H9 (cell line): ENCODE measurements at regions not wholly inside any gene's neighbourhood (a gene's known extent, or its start where the extent isn't known, plus 50 kb on each side); places are given as distances from the start of the nearest gene placed in this dataset.
A peak's percentile ranks its signal among the peaks of the same experiment; 100 is the strongest.
"Not testable (repeated sequence)": the region's sequence is repeated elsewhere in the genome, so short reads cannot be mapped to it uniquely, and the experiment has no call there.

ENCODE experiments used
- DNase-seq: peaks from one replicate; pipeline ENCODE4 v3.0.0-alpha.2; 2017
- H2AFZ ChIP-seq: one replicate; pipeline ENCODE4 v1.6.1; 2013; ENCODE audit warnings: mild to moderate bottlenecking, low read length, control low read depth, moderate library complexity
- H2AK5ac ChIP-seq: 2 replicates; pipeline ENCODE4 v1.6.1; 2013; ENCODE audit warnings: low read length, control low read depth, mixed read lengths; ENCODE audit not compliant: insufficient read length
- H2BK120ac ChIP-seq: one replicate; pipeline ENCODE4 v1.6.1; 2013; ENCODE audit warnings: low read depth, mild to moderate bottlenecking, low read length, control low read depth, inconsistent platforms; ENCODE audit not compliant: poor library complexity, severe bottlenecking
- H2BK12ac ChIP-seq: 2 replicates; pipeline ENCODE4 v1.6.1; 2013; ENCODE audit warnings: low read length, control low read depth, mixed read lengths, low read depth; ENCODE audit not compliant: insufficient read length
- H2BK15ac ChIP-seq: 2 replicates; pipeline ENCODE4 v1.6.1; 2013; ENCODE audit warnings: low read depth, low read length, control low read depth
- H2BK20ac ChIP-seq: one replicate; pipeline ENCODE4 v1.6.1; 2013; ENCODE audit warnings: low read depth, mild to moderate bottlenecking, low read length, control low read depth, inconsistent platforms; ENCODE audit not compliant: poor library complexity, severe bottlenecking
- H2BK5ac ChIP-seq: 2 replicates; pipeline ENCODE4 v1.6.1; 2013; ENCODE audit warnings: low read length, control low read depth, mixed read lengths; ENCODE audit not compliant: insufficient read length
- H3K14ac ChIP-seq: 2 replicates; pipeline ENCODE4 v1.6.1; 2013; ENCODE audit warnings: low read length, control low read depth; ENCODE audit not compliant: insufficient read depth
- H3K18ac ChIP-seq: 2 replicates; pipeline ENCODE4 v1.6.1; 2013; ENCODE audit warnings: low read depth, mild to moderate bottlenecking, mixed read lengths, low read length, control low read depth; ENCODE audit not compliant: insufficient read length
- H3K23ac ChIP-seq: 2 replicates; pipeline ENCODE4 v1.6.1; 2013; ENCODE audit warnings: low read length, control low read depth, mixed read lengths, low read depth; ENCODE audit not compliant: insufficient read length
- H3K23me2 ChIP-seq: 2 replicates; pipeline ENCODE4 v1.6.1; 2013; ENCODE audit warnings: low read depth, mild to moderate bottlenecking, mixed read lengths, low read length, control low read depth; ENCODE audit not compliant: insufficient read length, poor library complexity, severe bottlenecking
- H3K27ac ChIP-seq: 2 replicates; pipeline ENCODE4 v1.5.1; 2013; ENCODE audit warnings: low read length, control low read depth, mixed read lengths, low read depth; ENCODE audit not compliant: insufficient read length
- H3K27me3 ChIP-seq: 2 replicates; pipeline ENCODE4 v1.6.1; 2013; ENCODE audit warnings: low read length, control low read depth, inconsistent platforms; ENCODE audit not compliant: insufficient read depth
- H3K4ac ChIP-seq: 2 replicates; pipeline ENCODE4 v1.6.1; 2013; ENCODE audit warnings: low read depth, mild to moderate bottlenecking, control low read depth, inconsistent platforms, low read length, moderate library complexity
- H3K4me1 ChIP-seq: 2 replicates; pipeline ENCODE4 v1.6.1; 2013; ENCODE audit warnings: low read length, control low read depth, inconsistent platforms; ENCODE audit not compliant: insufficient read depth
- H3K4me2 ChIP-seq: 2 replicates; pipeline ENCODE4 v1.6.1; 2013; ENCODE audit warnings: low read length, control low read depth, mixed read lengths; ENCODE audit not compliant: insufficient read length, insufficient read depth
- H3K56ac ChIP-seq: 2 replicates; pipeline ENCODE4 v1.6.1; 2013; ENCODE audit warnings: low read depth, mild to moderate bottlenecking, mixed read lengths, low read length, control low read depth; ENCODE audit not compliant: insufficient read length
- H3K79me1 ChIP-seq: 2 replicates; pipeline ENCODE4 v1.6.1; 2013; ENCODE audit warnings: low read depth, mild to moderate bottlenecking, moderate library complexity, low read length, control low read depth, inconsistent platforms; ENCODE audit not compliant: insufficient read depth, poor library complexity, severe bottlenecking
- H3K79me2 ChIP-seq: 2 replicates; pipeline ENCODE4 v1.6.1; 2013; ENCODE audit warnings: low read length, control low read depth, inconsistent platforms; ENCODE audit not compliant: insufficient read depth
- H3K9ac ChIP-seq: 2 replicates; pipeline ENCODE4 v1.6.1; 2013; ENCODE audit warnings: low read length, control low read depth, mixed read lengths; ENCODE audit not compliant: insufficient read length; ENCODE audit errors: extremely low read depth
- H3K9me3 ChIP-seq: one replicate; pipeline ENCODE4 v1.6.1; 2013; ENCODE audit warnings: low read depth, low read length, inconsistent platforms; ENCODE audit not compliant: control insufficient read depth
- H3T11ph ChIP-seq: one replicate; pipeline ENCODE4 v1.6.1; 2013; ENCODE audit warnings: mild to moderate bottlenecking, low read length, control low read depth, inconsistent platforms
- H4K20me1 ChIP-seq: one replicate; pipeline ENCODE4 v1.6.1; 2013; ENCODE audit not compliant: control insufficient read depth, insufficient read length, insufficient read depth
- H4K5ac ChIP-seq: 2 replicates; pipeline ENCODE4 v1.6.1; 2013; ENCODE audit warnings: low read depth, mild to moderate bottlenecking, mixed read lengths, low read length, control low read depth; ENCODE audit not compliant: insufficient read length
- H4K8ac ChIP-seq: replicated peaks from 2 replicates; pipeline ENCODE4 v1.6.1; 2013; ENCODE audit warnings: low read length, control low read depth, mixed read lengths, low read depth; ENCODE audit not compliant: insufficient read length
- H4K91ac ChIP-seq: 2 replicates; pipeline ENCODE4 v1.6.1; 2013; ENCODE audit warnings: low read depth, mild to moderate bottlenecking, moderate library complexity, mixed read lengths, low read length, control low read depth; ENCODE audit not compliant: insufficient read length
- H3K27ac Mint-ChIP-seq, 3 experiments: 2 replicates in 2 of 3; 3 replicates in 1 of 3; pipeline ENCODE4 v1.8.0; 2020 to 2021; ENCODE audit warnings: mixed read lengths in 3 of 3, mild to moderate bottlenecking in 1 of 3, moderate library complexity in 1 of 3
- H3K27me3 Mint-ChIP-seq: 2 replicates; pipeline ENCODE4 v1.8.0; 2021; ENCODE audit warnings: low read depth, mild to moderate bottlenecking, moderate library complexity, mixed read lengths
- H3K36me3 Mint-ChIP-seq, 3 experiments: 2 replicates in 2 of 3; 3 replicates in 1 of 3; pipeline ENCODE4 v1.8.0; 2020 to 2021; ENCODE audit warnings: low read depth in 3 of 3, mixed read lengths in 3 of 3; ENCODE audit not compliant: insufficient read depth in 1 of 3
- H3K4me1 Mint-ChIP-seq, 2 experiments: 2 replicates each; pipeline ENCODE4 v1.8.0; 2020; ENCODE audit warnings: mixed read lengths in 2 of 2
- H3K4me3 Mint-ChIP-seq, 2 experiments: 2 replicates in 1 of 2; 3 replicates in 1 of 2; pipeline ENCODE4 v1.8.0; 2020 to 2021; ENCODE audit warnings: mild to moderate bottlenecking in 2 of 2, mixed read lengths in 2 of 2, moderate library complexity in 1 of 2
- H3K9me3 Mint-ChIP-seq, 2 experiments: 2 replicates in 1 of 2; 3 replicates in 1 of 2; pipeline ENCODE4 v1.8.0; 2020; ENCODE audit warnings: mild to moderate bottlenecking in 2 of 2, mixed read lengths in 2 of 2, moderate library complexity in 1 of 2
- WGBS: extraction: QIAGEN DNeasy Blood & Tissue Kit; methylation state at CpG from one replicate; pipeline ENCODE4 v1.1.7; 2013; ENCODE audit warnings: missing lambda C conversion rate, low lambda C conversion rate, mixed read lengths; ENCODE audit not compliant: insufficient read length; ENCODE audit errors: extremely low coverage; 5-methylcytosine and 5-hydroxymethylcytosine counted together
- TF ChIP-seq, protein P1 (sequence below): fragments of 200-600 bp; sonication (generic); conservative IDR thresholded peaks from 3 replicates; pipeline ENCODE4 v1.8.0; 2021; ENCODE audit warnings: antibody characterized with exemption, mild to moderate bottlenecking

DNA sequence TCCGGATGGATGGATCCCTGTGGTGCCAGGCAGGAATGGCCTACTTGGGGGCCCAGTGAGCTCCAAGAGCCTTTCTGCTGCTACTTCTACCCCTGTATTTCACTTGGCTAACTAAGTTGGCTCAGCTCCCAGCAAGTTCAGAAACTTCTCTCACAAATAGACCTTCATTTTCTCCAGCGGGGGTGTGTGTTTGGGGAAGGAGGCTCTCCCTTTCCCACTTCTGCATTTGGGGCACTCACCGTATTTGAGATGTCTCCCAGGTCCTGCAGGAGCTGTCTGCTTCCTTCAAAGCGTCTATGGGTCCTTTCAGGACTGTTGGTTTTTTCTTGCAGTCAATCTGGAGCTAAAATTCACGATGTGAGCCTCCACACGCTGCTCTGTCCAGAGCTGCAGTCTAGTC lies 197.7 kb downstream of the SPANXN3 start:
- TF ChIP-seq, protein P1, sequence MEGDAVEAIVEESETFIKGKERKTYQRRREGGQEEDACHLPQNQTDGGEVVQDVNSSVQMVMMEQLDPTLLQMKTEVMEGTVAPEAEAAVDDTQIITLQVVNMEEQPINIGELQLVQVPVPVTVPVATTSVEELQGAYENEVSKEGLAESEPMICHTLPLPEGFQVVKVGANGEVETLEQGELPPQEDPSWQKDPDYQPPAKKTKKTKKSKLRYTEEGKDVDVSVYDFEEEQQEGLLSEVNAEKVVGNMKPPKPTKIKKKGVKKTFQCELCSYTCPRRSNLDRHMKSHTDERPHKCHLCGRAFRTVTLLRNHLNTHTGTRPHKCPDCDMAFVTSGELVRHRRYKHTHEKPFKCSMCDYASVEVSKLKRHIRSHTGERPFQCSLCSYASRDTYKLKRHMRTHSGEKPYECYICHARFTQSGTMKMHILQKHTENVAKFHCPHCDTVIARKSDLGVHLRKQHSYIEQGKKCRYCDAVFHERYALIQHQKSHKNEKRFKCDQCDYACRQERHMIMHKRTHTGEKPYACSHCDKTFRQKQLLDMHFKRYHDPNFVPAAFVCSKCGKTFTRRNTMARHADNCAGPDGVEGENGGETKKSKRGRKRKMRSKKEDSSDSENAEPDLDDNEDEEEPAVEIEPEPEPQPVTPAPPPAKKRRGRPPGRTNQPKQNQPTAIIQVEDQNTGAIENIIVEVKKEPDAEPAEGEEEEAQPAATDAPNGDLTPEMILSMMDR = no peak

DNA sequence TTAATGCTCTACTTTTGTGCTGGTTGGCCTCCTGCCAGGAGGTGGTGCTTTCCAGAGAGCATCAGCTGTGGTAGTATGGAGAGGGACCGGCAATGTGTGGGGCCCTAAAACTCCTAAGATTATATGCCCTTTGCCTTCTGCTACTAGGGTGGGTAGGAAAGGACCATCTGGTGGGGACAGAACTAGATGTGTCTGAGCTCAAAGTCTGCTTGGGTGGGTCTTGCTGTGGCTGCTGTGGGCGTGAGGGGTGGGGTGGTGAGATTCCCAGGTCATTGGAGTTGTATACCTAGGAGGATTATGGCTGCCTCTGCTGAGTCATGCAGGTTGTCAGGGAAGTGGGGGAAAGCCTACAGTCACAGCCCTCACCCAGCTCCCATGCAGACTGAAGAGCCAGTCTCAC lies 198.4 kb downstream of the SPANXN3 start:
- not testable (repeated sequence) for H3K79me1 ChIP-seq, H3K27ac ChIP-seq, H3T11ph ChIP-seq, H2BK5ac ChIP-seq, H3K9me3 ChIP-seq, H4K91ac ChIP-seq, H3K14ac ChIP-seq, H2AFZ ChIP-seq, H4K20me1 ChIP-seq, DNase-seq, H3K4me3 Mint-ChIP-seq, H3K27me3 ChIP-seq, H2BK12ac ChIP-seq, H3K4me1 Mint-ChIP-seq, H2AK5ac ChIP-seq, H3K4me1 ChIP-seq, H3K79me2 ChIP-seq, H4K5ac ChIP-seq, H3K4ac ChIP-seq, H3K4me2 ChIP-seq, H3K18ac ChIP-seq, H4K8ac ChIP-seq, H2BK120ac ChIP-seq, H3K23me2 ChIP-seq, H3K23ac ChIP-seq, H2BK20ac ChIP-seq, H3K56ac ChIP-seq, H3K27me3 Mint-ChIP-seq, H2BK15ac ChIP-seq, H3K9ac ChIP-seq
- WGBS = no CpG with 5 or more reads among the region's 2 CpGs
- H3K9me3 Mint-ChIP-seq = peaks cover 65 to 81% of the 10 kb centered on the region in 2 experiments
- peak overlapping the region in 1 of 3 experiments; percentile 55; a peak in 1 of 7 replicates for H3K27ac Mint-ChIP-seq
- peaks cover 2 to 19% (median 7%) of the 10 kb centered on the region in 3 experiments; a peak in 5 of 7 replicates for H3K36me3 Mint-ChIP-seq

More for the DNA sequence above, 197.7 kb downstream of the SPANXN3 start:
- Histone ChIP-seq H3K79me2 (no peaks in the 10 kb centered on the region), H3K4me2 (no peak overlapping the region), H2AK5ac (no peak overlapping the region), H4K8ac (no peak overlapping the region), H4K91ac (no peak overlapping the region), H3K9me3 (no peaks in the 10 kb centered on the region), H3K23me2 (no peaks in the 10 kb centered on the region), H2BK15ac (no peak overlapping the region), H2BK5ac (no peak overlapping the region), H2BK120ac (no peak overlapping the region), H3K18ac (no peak overlapping the region), H3K4me1 (no peaks in the 10 kb centered on the region), H3K27me3 (no peaks in the 10 kb centered on the region), H2BK12ac (no peak overlapping the region), H4K5ac (no peak overlapping the region), H3K23ac (no peak overlapping the region), H3K14ac (no peak overlapping the region), H3K4ac (no peak overlapping the region), H3T11ph (no peak overlapping the region), H3K56ac (no peak overlapping the region), H2AFZ (no peak overlapping the region), H4K20me1 (no peaks in the 10 kb centered on the region), H3K79me1 (no peaks in the 10 kb centered on the region), H3K9ac (no peak overlapping the region), H2BK20ac (no peak overlapping the region), H3K27ac (no peak overlapping the region)
- Mint-ChIP-seq H3K4me3 (no peak overlapping the region), H3K4me1 (peaks cover 3 to 4% of the 10 kb centered on the region in 2 experiments; a peak in 2 of 4 replicates), H3K27me3 (no peaks in the 10 kb centered on the region), H3K9me3 (peaks cover 64 to 79% of the 10 kb centered on the region in 2 experiments), H3K27ac (peak overlapping the region in 1 of 3 experiments; percentile 74; a peak in 1 of 7 replicates), H3K36me3 (peaks cover 2 to 19% (median 7%) of the 10 kb centered on the region in 3 experiments; a peak in 5 of 7 replicates)
- no CpG with 5 or more reads among the region's 6 CpGs for WGBS
- DNase-seq = no peak
